OCI-LY3 (cell line): ENCODE measurements at regions not wholly inside any gene's neighbourhood (a gene's known extent, or its start where the extent isn't known, plus 50 kb on each side); places are given as distances from the start of the nearest gene placed in this dataset.

Experiments used
- H2AFZ ChIP-seq: fragments of 200-600, 300-600 bp; shearing (Covaris generic); 2 replicates; pipeline ENCODE4 v1.6.0; 2014; ENCODE audit warnings: antibody characterized with exemption, low read depth, low read length
- H3K27ac ChIP-seq: fragments of 200-600, 300-600 bp; sonication (generic); 2 replicates; pipeline ENCODE4 v1.5.1; 2014; ENCODE audit warnings: mild to moderate bottlenecking, low read length, moderate library complexity, mixed read lengths
- H3K27me3 ChIP-seq: fragments of 200-600, 300-600 bp; sonication (generic); 2 replicates; pipeline ENCODE4 v1.6.1; 2014; ENCODE audit warnings: low read depth, low read length, mixed read lengths
- H3K36me3 ChIP-seq: fragments of 200-600, 300-600 bp; sonication (generic); replicated peaks from 2 replicates; pipeline ENCODE3; 2014; ENCODE audit warnings: low read depth, low read length, mixed read lengths
- H3K4me1 ChIP-seq: fragments of 300-600, 200-600 bp; sonication (generic); 2 replicates; pipeline ENCODE4 v1.6.1; 2014; ENCODE audit warnings: low read length, mixed read lengths
- H3K4me2 ChIP-seq: fragments of 200-600, 300-600 bp; sonication (generic); 2 replicates; pipeline ENCODE4 v1.6.1; 2014; ENCODE audit warnings: low read length, mixed read lengths
- H3K4me3 ChIP-seq: fragments of 300-600, 200-600 bp; sonication (generic); 2 replicates; pipeline ENCODE4 v1.5.1; 2014; ENCODE audit warnings: antibody characterized with exemption, mild to moderate bottlenecking, low read length, moderate library complexity
- H3K79me2 ChIP-seq: fragments of 300-600, 200-600 bp; shearing (Covaris generic); 2 replicates; pipeline ENCODE4 v1.6.1; 2014; ENCODE audit warnings: mild to moderate bottlenecking, low read length, mixed read lengths
- H3K9ac ChIP-seq: fragments of 300-600, 200-600 bp; shearing (Covaris generic); 2 replicates; pipeline ENCODE4 v1.6.0; 2014; ENCODE audit warnings: mild to moderate bottlenecking, low read length, moderate library complexity
- H3K9me3 ChIP-seq: fragments of 200-600, 300-600 bp; shearing (Covaris generic); 2 replicates; pipeline ENCODE4 v1.6.1; 2014; ENCODE audit warnings: low read length, mixed read lengths; ENCODE audit not compliant: insufficient read depth
- H4K20me1 ChIP-seq: fragments of 200-600, 300-600 bp; sonication (generic); 2 replicates; pipeline ENCODE4 v1.6.1; 2016; ENCODE audit warnings: low read length, mixed read lengths; ENCODE audit not compliant: insufficient read depth
- EZH2phosphoT487 ChIP-seq: fragments of 200-600 bp; shearing (Covaris generic); IDR thresholded peaks from 2 replicates; pipeline ENCODE4 v1.6.1; 2018; ENCODE audit warnings: antibody characterized with exemption, mixed run types, low read depth
- TF ChIP-seq, protein P1 (sequence below): fragments of 200-600, 300-600 bp; sonication (generic); IDR thresholded peaks from 2 replicates; pipeline ENCODE4 v1.5.1; 2014; ENCODE audit warnings: antibody characterized with exemption, low read length, low read depth

DNA sequence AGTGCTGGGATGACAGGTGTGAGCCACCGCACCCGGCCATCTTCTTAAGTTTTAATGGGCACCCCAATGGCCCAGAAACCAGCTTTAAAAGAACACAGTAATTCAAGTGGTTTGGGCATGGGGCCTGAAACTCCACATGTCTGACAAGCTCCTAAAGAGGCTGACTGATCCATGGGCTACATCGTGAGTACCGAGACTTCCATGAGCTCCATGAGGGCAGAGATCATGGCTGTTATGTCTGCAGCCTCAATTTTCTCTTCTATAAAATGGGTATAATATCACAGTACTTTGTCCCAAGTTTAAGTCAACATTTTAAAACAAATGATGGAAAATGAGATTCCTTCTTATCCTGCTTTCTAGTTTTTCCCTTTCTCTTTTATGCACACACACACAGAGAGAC lies 397.6 kb upstream of the MAF start:
- Histone ChIP-seq H2AFZ (no peak overlapping the region), H3K9ac (no peak overlapping the region), H3K79me2 (no peaks in the 10 kb centered on the region), H3K4me1 (no peaks in the 10 kb centered on the region), H4K20me1 (no peaks in the 10 kb centered on the region), H3K4me2 (no peak overlapping the region), H3K36me3 (no peaks in the 10 kb centered on the region), H3K27me3 (0 out of 2 replicates have a peak, but pooled peaks cover 9% of the 10 kb centered on the region), H3K4me3 (no peak overlapping the region), H3K9me3 (no peaks in the 10 kb centered on the region), H3K27ac (no peak overlapping the region)
- TF ChIP-seq, protein P1, sequence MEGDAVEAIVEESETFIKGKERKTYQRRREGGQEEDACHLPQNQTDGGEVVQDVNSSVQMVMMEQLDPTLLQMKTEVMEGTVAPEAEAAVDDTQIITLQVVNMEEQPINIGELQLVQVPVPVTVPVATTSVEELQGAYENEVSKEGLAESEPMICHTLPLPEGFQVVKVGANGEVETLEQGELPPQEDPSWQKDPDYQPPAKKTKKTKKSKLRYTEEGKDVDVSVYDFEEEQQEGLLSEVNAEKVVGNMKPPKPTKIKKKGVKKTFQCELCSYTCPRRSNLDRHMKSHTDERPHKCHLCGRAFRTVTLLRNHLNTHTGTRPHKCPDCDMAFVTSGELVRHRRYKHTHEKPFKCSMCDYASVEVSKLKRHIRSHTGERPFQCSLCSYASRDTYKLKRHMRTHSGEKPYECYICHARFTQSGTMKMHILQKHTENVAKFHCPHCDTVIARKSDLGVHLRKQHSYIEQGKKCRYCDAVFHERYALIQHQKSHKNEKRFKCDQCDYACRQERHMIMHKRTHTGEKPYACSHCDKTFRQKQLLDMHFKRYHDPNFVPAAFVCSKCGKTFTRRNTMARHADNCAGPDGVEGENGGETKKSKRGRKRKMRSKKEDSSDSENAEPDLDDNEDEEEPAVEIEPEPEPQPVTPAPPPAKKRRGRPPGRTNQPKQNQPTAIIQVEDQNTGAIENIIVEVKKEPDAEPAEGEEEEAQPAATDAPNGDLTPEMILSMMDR, result no peak
- TF ChIP-seq EZH2phosphoT487, result no peak

- H2AFZ ChIP-seq, result no peak overlapping the region
- no peaks in the 10 kb centered on the region for H3K79me2 ChIP-seq
- no peaks in the 10 kb centered on the region for H4K20me1 ChIP-seq
- H3K27me3 ChIP-seq, result 0 out of 2 replicates have a peak, but pooled peaks cover 9% of the 10 kb centered on the region
- TF ChIP-seq, protein P1, result peak; percentile 31; the same call in 1 of the 2 replicates
- TF ChIP-seq EZH2phosphoT487, result no peak
- no peak overlapping the region for H3K27ac ChIP-seq
- no peaks in the 10 kb centered on the region for H3K9me3 ChIP-seq
- no peak overlapping the region for H3K4me2 ChIP-seq
- H3K9ac ChIP-seq, result no peak overlapping the region
- no peak overlapping the region for H3K4me3 ChIP-seq
- H3K4me1 ChIP-seq, result no peaks in the 10 kb centered on the region
- H3K36me3 ChIP-seq, result no peaks in the 10 kb centered on the region
Observed at GRCh38 chr16:79997257-79997656, 396.7 kb upstream of the MAF start.

DNA sequence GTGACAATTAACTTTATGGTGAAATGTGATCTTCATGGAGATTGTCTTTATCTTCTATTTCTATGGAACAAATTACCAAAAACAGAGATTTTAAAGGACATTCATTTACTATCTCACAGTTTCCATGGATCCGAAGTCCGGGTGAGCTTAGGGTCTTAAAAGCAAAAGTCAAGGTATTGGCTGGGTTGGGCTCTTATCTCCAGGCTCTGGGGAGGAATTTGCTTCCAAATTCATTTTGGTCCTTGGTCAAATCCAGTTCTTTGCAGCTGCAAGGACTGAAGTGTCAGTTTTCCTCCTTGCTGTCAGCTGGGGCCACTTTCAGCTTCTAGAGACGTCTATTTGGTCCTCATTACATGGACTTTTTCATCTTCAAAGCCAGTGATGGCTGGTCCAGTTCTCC lies 395.8 kb upstream of the MAF start:
- Histone ChIP-seq H3K4me1 (no peaks in the 10 kb centered on the region), H4K20me1 (no peaks in the 10 kb centered on the region), H2AFZ (no peak overlapping the region), H3K9me3 (no peaks in the 10 kb centered on the region), H3K4me3 (no peak overlapping the region), H3K27ac (no peak overlapping the region), H3K36me3 (no peaks in the 10 kb centered on the region), H3K9ac (no peak overlapping the region), H3K4me2 (no peak overlapping the region), H3K27me3 (0 out of 2 replicates have a peak, but pooled peaks cover 9% of the 10 kb centered on the region), H3K79me2 (no peaks in the 10 kb centered on the region)
- TF ChIP-seq, protein P1, result no peak
- no peak for TF ChIP-seq EZH2phosphoT487

- H3K27ac ChIP-seq, result no peak overlapping the region
- no peaks in the 10 kb centered on the region for H3K9me3 ChIP-seq
- no peak overlapping the region for H3K9ac ChIP-seq
- no peaks in the 10 kb centered on the region for H4K20me1 ChIP-seq
- no peaks in the 10 kb centered on the region for H3K4me1 ChIP-seq
- no peak overlapping the region for H3K4me3 ChIP-seq
- no peak overlapping the region for H3K4me2 ChIP-seq
- TF ChIP-seq EZH2phosphoT487, result no peak
- TF ChIP-seq, protein P1, result no peak
- no peaks in the 10 kb centered on the region for H3K36me3 ChIP-seq
- H3K27me3 ChIP-seq, result 0 out of 2 replicates have a peak, but pooled peaks cover 9% of the 10 kb centered on the region
- no peak overlapping the region for H2AFZ ChIP-seq
- no peaks in the 10 kb centered on the region for H3K79me2 ChIP-seq
Observed at GRCh38 chr16:79995315-79995714, 394.8 kb upstream of the MAF start.
